ENCODE measurements at regions not wholly inside any gene's neighbourhood (a gene's known extent, or its start where the extent isn't known, plus 50 kb on each side); places are given as distances from the start of the nearest gene placed in this dataset.

GRCh38 chr21:45340515-45340914, 52.8 kb upstream of the POFUT2 start:
- TF ChIP-seq EZH2 (IDR thresholded peaks at IDR 0.05; ENCODE audit: insufficient read depth, low read length) (no peak), CTCF (IDR thresholded peaks at IDR 0.05; ENCODE audit: insufficient read depth, low read depth, low read length) (no peak)

Data from astrocyte (in vitro differentiated cells and primary cell).